ENCODE measurements at regions not wholly inside any gene's neighbourhood (a gene's known extent, or its start where the extent isn't known, plus 50 kb on each side); places are given as distances from the start of the nearest gene placed in this dataset.
A peak's percentile ranks its signal among the peaks of the same experiment; 100 is the strongest.

GRCh38 chr16:50884066-50884860 is 142.4 kb downstream of the CYLD start:
- H3K9ac ChIP-seq = no peak overlapping the region
- no peaks in the 10 kb centered on the region for H3K36me3 ChIP-seq (replicated peaks in 1 of 2; ENCODE audit: control insufficient read depth in 1 of 2, insufficient read depth in 2 of 2, low read length in 1 of 2)
- H3K4me2 ChIP-seq = no peak overlapping the region
- no peak overlapping the region for H3K27ac ChIP-seq (ENCODE audit: low read depth in 2 of 2, low read length in 1 of 2)
- no peak overlapping the region for H2AFZ ChIP-seq (ENCODE audit: low read depth)
- no peaks in the 10 kb centered on the region for H3K79me2 ChIP-seq (ENCODE audit: insufficient read depth)
- no peaks in the 10 kb centered on the region for H3K27me3 ChIP-seq (ENCODE audit: insufficient read depth)
- CTCF ChIA-PET = interaction anchor here (0.8 to 0.9 kb wide), 2 partner anchors 11 to 38 kb away, joined by 3 read pairs; no protein-coding TSS in a partner anchor
- no peaks in the 10 kb centered on the region for H3K9me3 ChIP-seq
- no peaks in the 10 kb centered on the region for H3K9me2 ChIP-seq
- TF ChIP-seq TAF1 (IDR thresholded peaks at IDR 0.05; ENCODE audit: borderline replicate concordance, low read depth, low read length) (no peak), EP300 (IDR thresholded peaks at IDR 0.05; ENCODE audit: borderline replicate concordance in 1 of 2, low read depth in 1 of 2, low read length in 1 of 2) (no peak), FOXJ3 (CRISPR knock-in tag; IDR thresholded peaks at IDR 0.05) (no peak), USF1 (IDR thresholded peaks at IDR 0.05; ENCODE audit: borderline replicate concordance, low read depth) (no peak)
- H3K4me1 ChIP-seq (ENCODE audit: control insufficient read depth in 1 of 2, insufficient read depth in 2 of 2, low read depth in 1 of 2, low read length in 1 of 2) = no peaks in the 10 kb centered on the region
- H3K4me3 ChIP-seq (ENCODE audit: low read depth in 2 of 2, low read length in 1 of 2) = no peak overlapping the region
- peak; percentile 48 for DNase-seq
- H3F3A ChIP-seq (replicated peaks; ENCODE audit: insufficient read depth) = no peaks in the 10 kb centered on the region
- POLR2A ChIA-PET = no interaction called here
- WGBS (ENCODE audit: low lambda C conversion rate) = 57% methylated on average over 21 of the region's 22 CpGs
- no peaks in the 10 kb centered on the region for H4K20me1 ChIP-seq (ENCODE audit: insufficient read depth)

- no peaks in the 10 kb centered on the region for H3K9me2 ChIP-seq
- DNase-seq = no peak
- H3K9me3 ChIP-seq = no peaks in the 10 kb centered on the region
- 48% methylated on average over 9 of the region's 9 CpGs for WGBS (ENCODE audit: low lambda C conversion rate)
- no peak overlapping the region for H3K27ac ChIP-seq (ENCODE audit: low read depth in 2 of 2, low read length in 1 of 2)
- POLR2A ChIA-PET = no interaction called here
- no peaks in the 10 kb centered on the region for H4K20me1 ChIP-seq (ENCODE audit: insufficient read depth)
- H3K4me3 ChIP-seq (ENCODE audit: low read depth in 2 of 2, low read length in 1 of 2) = no peak overlapping the region
- H3K9ac ChIP-seq = no peak overlapping the region
- CTCF ChIA-PET = no interaction called here
- H3K4me1 ChIP-seq (ENCODE audit: control insufficient read depth in 1 of 2, insufficient read depth in 2 of 2, low read depth in 1 of 2, low read length in 1 of 2) = no peaks in the 10 kb centered on the region
- H3K79me2 ChIP-seq (ENCODE audit: insufficient read depth) = no peaks in the 10 kb centered on the region
- H3F3A ChIP-seq (replicated peaks; ENCODE audit: insufficient read depth) = no peaks in the 10 kb centered on the region
- no peak overlapping the region for H3K4me2 ChIP-seq
- no peak for TF ChIP-seq YY1 (IDR thresholded peaks at IDR 0.05; ENCODE audit: low read depth)
- no peak for TF ChIP-seq TCF12 (IDR thresholded peaks at IDR 0.05)
- no peak for TF ChIP-seq GABPA (IDR thresholded peaks at IDR 0.05; ENCODE audit: low read depth)
- TF ChIP-seq FOXM1 (IDR thresholded peaks at IDR 0.05; ENCODE audit: low read depth) = no peak
- no peak for TF ChIP-seq CHD2 (IDR thresholded peaks at IDR 0.05; ENCODE audit: low read length, partially characterized antibody)
- no peak for TF ChIP-seq MAX (IDR thresholded peaks at IDR 0.05; ENCODE audit: low read depth)
- no peak for TF ChIP-seq RXRA (IDR thresholded peaks at IDR 0.05; ENCODE audit: borderline replicate concordance, low read depth)
- no peak for TF ChIP-seq CTCF (IDR thresholded peaks at IDR 0.05)
- no peak for TF ChIP-seq SMC3 (IDR thresholded peaks at IDR 0.05; ENCODE audit: low read depth, low read length)
- no peaks in the 10 kb centered on the region for H3K27me3 ChIP-seq (ENCODE audit: insufficient read depth)
- H2AFZ ChIP-seq (ENCODE audit: low read depth) = no peak overlapping the region
- H3K36me3 ChIP-seq (replicated peaks in 1 of 2; ENCODE audit: control insufficient read depth in 1 of 2, insufficient read depth in 2 of 2, low read length in 1 of 2) = no peaks in the 10 kb centered on the region
Measured at GRCh38 chr16:50881956-50882355, 140.1 kb downstream of the CYLD start.

Data from SK-N-SH (cell line).